Gastroesophageal sphincter (tissue), 3 donors: ENCODE measurements at regions not wholly inside any gene's neighbourhood (a gene's known extent, or its start where the extent isn't known, plus 50 kb on each side); places are given as distances from the start of the nearest gene placed in this dataset.

ENCODE experiments used
- EP300 ChIP-seq: sonication (generic); formaldehyde crosslinking; IDR thresholded peaks from one replicate; pipeline ENCODE4 v1.6.1; 2017; ENCODE audit warnings: antibody characterized with exemption, mild to moderate bottlenecking
- POLR2A ChIP-seq, 2 donors: fragments of 450-650 bp; IDR thresholded peaks; one replicate each; pipeline ENCODE4 v1.6.1; 2017; ENCODE audit warnings: antibody characterized with exemption in 2 of 2, mild to moderate bottlenecking in 2 of 2, moderate library complexity in 1 of 2
- POLR2AphosphoS5 ChIP-seq: sonication (generic); formaldehyde crosslinking; IDR thresholded peaks from one replicate; pipeline ENCODE4 v1.6.1; 2017; ENCODE audit warnings: antibody characterized with exemption
- TF ChIP-seq, protein P1 (sequence below), 4 experiments: fragments of 200-600 bp in 2 of 4; fragments of 450-650 bp in 2 of 4; sonication (generic) in 1 of 4; IDR thresholded peaks; one replicate each; pipeline ENCODE4 v1.5.1; 2017 to 2019; ENCODE audit warnings: antibody characterized with exemption in 4 of 4, mild to moderate bottlenecking in 2 of 4, moderate library complexity in 2 of 4

DNA sequence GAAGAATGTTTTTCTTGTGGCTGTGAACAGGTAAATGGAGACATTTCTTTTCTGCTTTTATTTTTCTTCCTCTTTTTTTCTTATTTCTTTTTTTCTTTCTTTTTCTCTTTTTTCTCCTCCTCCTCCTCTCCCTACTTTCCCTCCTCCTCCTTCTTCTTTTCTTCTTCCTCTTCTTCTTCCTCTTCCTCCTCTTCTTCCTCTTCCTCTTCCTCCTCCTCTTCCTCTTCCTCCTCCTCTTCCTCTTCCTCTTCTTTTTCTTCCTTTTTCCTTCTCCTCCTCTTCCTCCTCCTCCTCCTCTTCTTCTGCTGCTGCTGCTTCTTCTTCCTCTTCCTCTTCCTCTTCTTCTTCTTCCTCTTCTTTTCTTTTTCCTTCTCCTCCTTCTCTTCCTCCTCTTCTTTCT lies 65.3 kb upstream of the NTRK2 start:
- TF ChIP-seq POLR2A (IDR thresholded peaks at IDR 0.05), result no peak
- TF ChIP-seq EP300, result no peak
- TF ChIP-seq, protein P1, sequence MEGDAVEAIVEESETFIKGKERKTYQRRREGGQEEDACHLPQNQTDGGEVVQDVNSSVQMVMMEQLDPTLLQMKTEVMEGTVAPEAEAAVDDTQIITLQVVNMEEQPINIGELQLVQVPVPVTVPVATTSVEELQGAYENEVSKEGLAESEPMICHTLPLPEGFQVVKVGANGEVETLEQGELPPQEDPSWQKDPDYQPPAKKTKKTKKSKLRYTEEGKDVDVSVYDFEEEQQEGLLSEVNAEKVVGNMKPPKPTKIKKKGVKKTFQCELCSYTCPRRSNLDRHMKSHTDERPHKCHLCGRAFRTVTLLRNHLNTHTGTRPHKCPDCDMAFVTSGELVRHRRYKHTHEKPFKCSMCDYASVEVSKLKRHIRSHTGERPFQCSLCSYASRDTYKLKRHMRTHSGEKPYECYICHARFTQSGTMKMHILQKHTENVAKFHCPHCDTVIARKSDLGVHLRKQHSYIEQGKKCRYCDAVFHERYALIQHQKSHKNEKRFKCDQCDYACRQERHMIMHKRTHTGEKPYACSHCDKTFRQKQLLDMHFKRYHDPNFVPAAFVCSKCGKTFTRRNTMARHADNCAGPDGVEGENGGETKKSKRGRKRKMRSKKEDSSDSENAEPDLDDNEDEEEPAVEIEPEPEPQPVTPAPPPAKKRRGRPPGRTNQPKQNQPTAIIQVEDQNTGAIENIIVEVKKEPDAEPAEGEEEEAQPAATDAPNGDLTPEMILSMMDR (IDR thresholded peaks at IDR 0.05), result no peak
- no peak for TF ChIP-seq POLR2AphosphoS5
